Astrocyte (in vitro differentiated cells and primary cell): ENCODE measurements at regions not wholly inside any gene's neighbourhood (a gene's known extent, or its start where the extent isn't known, plus 50 kb on each side); places are given as distances from the start of the nearest gene placed in this dataset.

Source experiments
- EZH2 ChIP-seq: IDR thresholded peaks from 2 replicates; pipeline ENCODE4 v1.6.1; 2012; ENCODE audit warnings: mild to moderate bottlenecking, low read length, inconsistent platforms; ENCODE audit not compliant: insufficient read depth
- TF ChIP-seq, protein P1 (sequence below): IDR thresholded peaks from 2 replicates; pipeline ENCODE4 v1.5.1; 2011; ENCODE audit warnings: low read depth, mild to moderate bottlenecking, inconsistent platforms, low read length, moderate library complexity; ENCODE audit not compliant: insufficient read depth

- TF ChIP-seq, protein P1, sequence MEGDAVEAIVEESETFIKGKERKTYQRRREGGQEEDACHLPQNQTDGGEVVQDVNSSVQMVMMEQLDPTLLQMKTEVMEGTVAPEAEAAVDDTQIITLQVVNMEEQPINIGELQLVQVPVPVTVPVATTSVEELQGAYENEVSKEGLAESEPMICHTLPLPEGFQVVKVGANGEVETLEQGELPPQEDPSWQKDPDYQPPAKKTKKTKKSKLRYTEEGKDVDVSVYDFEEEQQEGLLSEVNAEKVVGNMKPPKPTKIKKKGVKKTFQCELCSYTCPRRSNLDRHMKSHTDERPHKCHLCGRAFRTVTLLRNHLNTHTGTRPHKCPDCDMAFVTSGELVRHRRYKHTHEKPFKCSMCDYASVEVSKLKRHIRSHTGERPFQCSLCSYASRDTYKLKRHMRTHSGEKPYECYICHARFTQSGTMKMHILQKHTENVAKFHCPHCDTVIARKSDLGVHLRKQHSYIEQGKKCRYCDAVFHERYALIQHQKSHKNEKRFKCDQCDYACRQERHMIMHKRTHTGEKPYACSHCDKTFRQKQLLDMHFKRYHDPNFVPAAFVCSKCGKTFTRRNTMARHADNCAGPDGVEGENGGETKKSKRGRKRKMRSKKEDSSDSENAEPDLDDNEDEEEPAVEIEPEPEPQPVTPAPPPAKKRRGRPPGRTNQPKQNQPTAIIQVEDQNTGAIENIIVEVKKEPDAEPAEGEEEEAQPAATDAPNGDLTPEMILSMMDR, result no peak
- TF ChIP-seq EZH2, result no peak
Observed at GRCh38 chr2:2782007-2782406, 450.9 kb upstream of the MYT1L start.
